SK-N-SH treated with all-trans-retinoic acid at 6 μM for 48 hours (cell line): ENCODE measurements at regions not wholly inside any gene's neighbourhood (a gene's known extent, or its start where the extent isn't known, plus 50 kb on each side); places are given as distances from the start of the nearest gene placed in this dataset.

Experiments
- ARNTL ChIP-seq: fragments of 450-650 bp; formaldehyde crosslinking; IDR thresholded peaks from 2 replicates; pipeline ENCODE4 v1.5.0; 2020; ENCODE audit warnings: low read depth, mild to moderate bottlenecking, moderate library complexity, borderline replicate concordance
- CSDC2 ChIP-seq: fragments of 250-450 bp; sonication (Bioruptor Pico); IDR thresholded peaks from 2 replicates; pipeline ENCODE4 v1.5.0; 2020; ENCODE audit warnings: mild to moderate bottlenecking, moderate library complexity
- ESRRG ChIP-seq: fragments of 250-450 bp; sonication (Bioruptor Pico); IDR thresholded peaks from 2 replicates; pipeline ENCODE4 v1.6.1; 2021; ENCODE audit warnings: mild to moderate bottlenecking
- GLIS3 ChIP-seq: fragments of 250-450 bp; sonication (Bioruptor Pico); IDR thresholded peaks from 2 replicates; pipeline ENCODE4 v1.5.0; 2020; ENCODE audit warnings: mild to moderate bottlenecking, moderate library complexity
- ISL1 ChIP-seq: fragments of 250-450 bp; sonication (Bioruptor Pico); IDR thresholded peaks from 2 replicates; pipeline ENCODE4 v2.1.2; 2022; ENCODE audit warnings: mild to moderate bottlenecking, moderate library complexity
- PPARA ChIP-seq: fragments of 250-450 bp; sonication (Bioruptor Pico); IDR thresholded peaks from 2 replicates; pipeline ENCODE4 v1.5.0; 2020; ENCODE audit warnings: mild to moderate bottlenecking, borderline replicate concordance
- RARB ChIP-seq: fragments of 250-450 bp; sonication (Bioruptor Pico); IDR thresholded peaks from 2 replicates; pipeline ENCODE4 v1.8.0; 2021; ENCODE audit warnings: mild to moderate bottlenecking, moderate library complexity
- TCF4 ChIP-seq: fragments of 250-450 bp; sonication (Bioruptor Pico); IDR thresholded peaks from 2 replicates; pipeline ENCODE4 v1.8.0; 2021; ENCODE audit warnings: mild to moderate bottlenecking, moderate library complexity, borderline replicate concordance
- ZFP3 ChIP-seq: fragments of 250-450 bp; sonication (Bioruptor Pico); IDR thresholded peaks from 2 replicates; pipeline ENCODE4 v1.5.0; 2020; ENCODE audit warnings: mild to moderate bottlenecking, moderate library complexity
- ZFP30 ChIP-seq: fragments of 450-650 bp; formaldehyde crosslinking; IDR thresholded peaks from 2 replicates; pipeline ENCODE4 v1.5.0; 2022; ENCODE audit warnings: mild to moderate bottlenecking, moderate library complexity
- ZNF8 ChIP-seq: fragments of 450-650 bp; formaldehyde crosslinking; IDR thresholded peaks from 2 replicates; pipeline ENCODE4 v1.5.0; 2020; ENCODE audit warnings: mild to moderate bottlenecking, moderate library complexity
- TF ChIP-seq, protein P1 (sequence below): fragments of 250-450 bp; sonication (Bioruptor Pico); IDR thresholded peaks from 2 replicates; pipeline ENCODE4 v1.8.0; 2020; ENCODE audit warnings: mild to moderate bottlenecking, moderate library complexity, borderline replicate concordance
- TF ChIP-seq, protein P2 (sequence below): fragments of 250-450 bp; sonication (Bioruptor Pico); IDR thresholded peaks from 2 replicates; pipeline ENCODE4 v1.8.0; 2021; ENCODE audit warnings: low read depth, mild to moderate bottlenecking, moderate library complexity, borderline replicate concordance
- TF ChIP-seq, protein P3 (sequence below): fragments of 250-450 bp; sonication (Bioruptor Pico); IDR thresholded peaks from 2 replicates; pipeline ENCODE4 v1.5.0; 2020; ENCODE audit warnings: mild to moderate bottlenecking, moderate library complexity

DNA sequence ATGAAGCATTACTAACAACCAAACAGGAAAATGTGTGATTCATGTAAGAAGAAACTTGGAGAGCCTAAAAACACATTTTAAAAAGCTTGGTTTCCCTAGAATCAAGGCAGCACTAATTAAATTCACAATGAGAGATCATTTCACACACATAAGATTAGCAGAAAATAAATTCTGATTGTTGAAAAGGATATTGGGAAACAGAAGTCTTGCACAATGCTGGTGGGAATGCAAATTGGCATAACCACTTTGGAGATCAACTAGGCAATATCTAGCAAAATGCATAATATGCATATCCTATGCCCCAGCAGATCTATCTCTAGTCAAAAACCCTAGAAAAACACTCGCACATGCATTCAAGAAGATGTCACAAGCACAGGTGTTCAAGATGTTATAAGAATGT is 75.3 kb upstream of the SIX3 start:
- TF ChIP-seq, protein P1, sequence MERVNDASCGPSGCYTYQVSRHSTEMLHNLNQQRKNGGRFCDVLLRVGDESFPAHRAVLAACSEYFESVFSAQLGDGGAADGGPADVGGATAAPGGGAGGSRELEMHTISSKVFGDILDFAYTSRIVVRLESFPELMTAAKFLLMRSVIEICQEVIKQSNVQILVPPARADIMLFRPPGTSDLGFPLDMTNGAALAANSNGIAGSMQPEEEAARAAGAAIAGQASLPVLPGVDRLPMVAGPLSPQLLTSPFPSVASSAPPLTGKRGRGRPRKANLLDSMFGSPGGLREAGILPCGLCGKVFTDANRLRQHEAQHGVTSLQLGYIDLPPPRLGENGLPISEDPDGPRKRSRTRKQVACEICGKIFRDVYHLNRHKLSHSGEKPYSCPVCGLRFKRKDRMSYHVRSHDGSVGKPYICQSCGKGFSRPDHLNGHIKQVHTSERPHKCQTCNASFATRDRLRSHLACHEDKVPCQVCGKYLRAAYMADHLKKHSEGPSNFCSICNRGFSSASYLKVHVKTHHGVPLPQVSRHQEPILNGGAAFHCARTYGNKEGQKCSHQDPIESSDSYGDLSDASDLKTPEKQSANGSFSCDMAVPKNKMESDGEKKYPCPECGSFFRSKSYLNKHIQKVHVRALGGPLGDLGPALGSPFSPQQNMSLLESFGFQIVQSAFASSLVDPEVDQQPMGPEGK (CRISPR knock-in tag) = no peak
- TF ChIP-seq GLIS3 (CRISPR knock-in tag) = no peak
- TF ChIP-seq ISL1 (CRISPR knock-in tag) = no peak
- TF ChIP-seq ZNF8 = no peak
- TF ChIP-seq, protein P2, sequence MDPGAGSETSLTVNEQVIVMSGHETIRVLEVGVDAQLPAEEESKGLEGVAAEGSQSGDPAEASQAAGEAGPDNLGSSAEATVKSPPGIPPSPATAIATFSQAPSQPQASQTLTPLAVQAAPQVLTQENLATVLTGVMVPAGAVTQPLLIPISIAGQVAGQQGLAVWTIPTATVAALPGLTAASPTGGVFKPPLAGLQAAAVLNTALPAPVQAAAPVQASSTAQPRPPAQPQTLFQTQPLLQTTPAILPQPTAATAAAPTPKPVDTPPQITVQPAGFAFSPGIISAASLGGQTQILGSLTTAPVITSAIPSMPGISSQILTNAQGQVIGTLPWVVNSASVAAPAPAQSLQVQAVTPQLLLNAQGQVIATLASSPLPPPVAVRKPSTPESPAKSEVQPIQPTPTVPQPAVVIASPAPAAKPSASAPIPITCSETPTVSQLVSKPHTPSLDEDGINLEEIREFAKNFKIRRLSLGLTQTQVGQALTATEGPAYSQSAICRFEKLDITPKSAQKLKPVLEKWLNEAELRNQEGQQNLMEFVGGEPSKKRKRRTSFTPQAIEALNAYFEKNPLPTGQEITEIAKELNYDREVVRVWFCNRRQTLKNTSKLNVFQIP (CRISPR knock-in tag) = no peak
- no peak for TF ChIP-seq CSDC2
- TF ChIP-seq ZFP3 (CRISPR knock-in tag) = no peak
- no peak for TF ChIP-seq PPARA
- no peak for TF ChIP-seq ARNTL (CRISPR knock-in tag)
- TF ChIP-seq, protein P3, sequence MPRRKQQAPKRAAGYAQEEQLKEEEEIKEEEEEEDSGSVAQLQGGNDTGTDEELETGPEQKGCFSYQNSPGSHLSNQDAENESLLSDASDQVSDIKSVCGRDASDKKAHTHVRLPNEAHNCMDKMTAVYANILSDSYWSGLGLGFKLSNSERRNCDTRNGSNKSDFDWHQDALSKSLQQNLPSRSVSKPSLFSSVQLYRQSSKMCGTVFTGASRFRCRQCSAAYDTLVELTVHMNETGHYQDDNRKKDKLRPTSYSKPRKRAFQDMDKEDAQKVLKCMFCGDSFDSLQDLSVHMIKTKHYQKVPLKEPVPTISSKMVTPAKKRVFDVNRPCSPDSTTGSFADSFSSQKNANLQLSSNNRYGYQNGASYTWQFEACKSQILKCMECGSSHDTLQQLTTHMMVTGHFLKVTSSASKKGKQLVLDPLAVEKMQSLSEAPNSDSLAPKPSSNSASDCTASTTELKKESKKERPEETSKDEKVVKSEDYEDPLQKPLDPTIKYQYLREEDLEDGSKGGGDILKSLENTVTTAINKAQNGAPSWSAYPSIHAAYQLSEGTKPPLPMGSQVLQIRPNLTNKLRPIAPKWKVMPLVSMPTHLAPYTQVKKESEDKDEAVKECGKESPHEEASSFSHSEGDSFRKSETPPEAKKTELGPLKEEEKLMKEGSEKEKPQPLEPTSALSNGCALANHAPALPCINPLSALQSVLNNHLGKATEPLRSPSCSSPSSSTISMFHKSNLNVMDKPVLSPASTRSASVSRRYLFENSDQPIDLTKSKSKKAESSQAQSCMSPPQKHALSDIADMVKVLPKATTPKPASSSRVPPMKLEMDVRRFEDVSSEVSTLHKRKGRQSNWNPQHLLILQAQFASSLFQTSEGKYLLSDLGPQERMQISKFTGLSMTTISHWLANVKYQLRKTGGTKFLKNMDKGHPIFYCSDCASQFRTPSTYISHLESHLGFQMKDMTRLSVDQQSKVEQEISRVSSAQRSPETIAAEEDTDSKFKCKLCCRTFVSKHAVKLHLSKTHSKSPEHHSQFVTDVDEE = no peak
- TF ChIP-seq RARB = no peak
- TF ChIP-seq ZFP30 = no peak
- no peak for TF ChIP-seq ESRRG (CRISPR knock-in tag)
- TF ChIP-seq TCF4 (CRISPR knock-in tag) = no peak
